Activated B cell treated with CpG ODN at 0.5 μM for 24 hours (primary cell): ENCODE measurements at regions not wholly inside any gene's neighbourhood (a gene's known extent, or its start where the extent isn't known, plus 50 kb on each side); places are given as distances from the start of the nearest gene placed in this dataset.

Experiments
- ATAC-seq: fragments of 200-7000 bp; cut with Tn5 transposase; one replicate; pipeline ENCODE4 v1.10.0; 2021; ENCODE audit warnings: low read depth, mild to moderate bottlenecking, moderate library complexity
- CTCF ChIA-PET: fragments of 350-600 bp; sonication (Branson Sonifier 250); formaldehyde crosslinking; loops from one replicate; lab custom pipeline; 2021; ENCODE audit warnings: antibody characterized with exemption; lab: Charles Lee
- POLR2A ChIA-PET: fragments of 350-600 bp; sonication (Branson Sonifier 250); formaldehyde crosslinking; loops from one replicate; lab custom pipeline; 2021; ENCODE audit warnings: antibody characterized with exemption; lab: Charles Lee
- DNase-seq: peaks from one replicate; pipeline ENCODE4 v3.0.0; 2022
- H3K27ac Mint-ChIP-seq: one replicate; pipeline ENCODE4 v1.8.0; 2020; ENCODE audit warnings: mixed read lengths
- H3K27me3 Mint-ChIP-seq: one replicate; pipeline ENCODE4 v1.8.0; 2021; ENCODE audit warnings: mixed read lengths
- H3K36me3 Mint-ChIP-seq: one replicate; pipeline ENCODE4 v1.8.0; 2021; ENCODE audit warnings: low read depth, mixed read lengths
- H3K4me1 Mint-ChIP-seq: one replicate; pipeline ENCODE4 v1.8.0; 2021; ENCODE audit warnings: mixed read lengths
- H3K4me3 Mint-ChIP-seq: one replicate; pipeline ENCODE4 v1.8.0; 2020; ENCODE audit warnings: mild to moderate bottlenecking, mixed read lengths
- H3K9me3 Mint-ChIP-seq: one replicate; pipeline ENCODE4 v1.8.0; 2020; ENCODE audit warnings: mixed read lengths
- intact Hi-C: fragments of 100-400 bp; cut with micrococcal nuclease; formaldehyde crosslinking; loops from one replicate; pipeline ENCODE4 v1.15.1; 2024
- TF ChIP-seq, protein P1 (sequence below): fragments of 200-600 bp; IDR thresholded peaks from one replicate; pipeline ENCODE4 v1.8.0; 2022; ENCODE audit warnings: antibody characterized with exemption, mild to moderate bottlenecking

DNA sequence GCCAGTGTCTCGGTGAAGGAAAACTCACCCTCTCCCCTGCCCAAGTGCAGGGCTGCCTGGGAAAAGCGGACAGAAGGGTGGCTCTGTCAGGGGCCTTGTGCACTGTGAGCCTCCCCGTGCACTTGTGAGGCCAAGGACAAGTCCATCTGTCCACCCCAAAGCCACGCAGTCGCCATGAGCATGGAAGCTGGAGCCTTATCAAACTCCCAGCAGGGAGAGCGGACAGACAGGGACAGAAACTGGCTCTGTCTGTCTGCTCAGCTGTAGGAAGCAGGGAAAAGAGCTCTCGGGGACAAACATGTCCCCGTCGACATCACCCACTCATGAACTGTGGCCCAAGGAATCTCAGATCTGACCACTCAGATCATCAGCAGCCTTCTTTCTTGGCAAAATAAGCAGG lies 1385.4 kb downstream of the TBC1D22A start:
- TF ChIP-seq, protein P1, sequence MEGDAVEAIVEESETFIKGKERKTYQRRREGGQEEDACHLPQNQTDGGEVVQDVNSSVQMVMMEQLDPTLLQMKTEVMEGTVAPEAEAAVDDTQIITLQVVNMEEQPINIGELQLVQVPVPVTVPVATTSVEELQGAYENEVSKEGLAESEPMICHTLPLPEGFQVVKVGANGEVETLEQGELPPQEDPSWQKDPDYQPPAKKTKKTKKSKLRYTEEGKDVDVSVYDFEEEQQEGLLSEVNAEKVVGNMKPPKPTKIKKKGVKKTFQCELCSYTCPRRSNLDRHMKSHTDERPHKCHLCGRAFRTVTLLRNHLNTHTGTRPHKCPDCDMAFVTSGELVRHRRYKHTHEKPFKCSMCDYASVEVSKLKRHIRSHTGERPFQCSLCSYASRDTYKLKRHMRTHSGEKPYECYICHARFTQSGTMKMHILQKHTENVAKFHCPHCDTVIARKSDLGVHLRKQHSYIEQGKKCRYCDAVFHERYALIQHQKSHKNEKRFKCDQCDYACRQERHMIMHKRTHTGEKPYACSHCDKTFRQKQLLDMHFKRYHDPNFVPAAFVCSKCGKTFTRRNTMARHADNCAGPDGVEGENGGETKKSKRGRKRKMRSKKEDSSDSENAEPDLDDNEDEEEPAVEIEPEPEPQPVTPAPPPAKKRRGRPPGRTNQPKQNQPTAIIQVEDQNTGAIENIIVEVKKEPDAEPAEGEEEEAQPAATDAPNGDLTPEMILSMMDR = no peak
- H3K4me1 Mint-ChIP-seq = peaks cover 24% of the 10 kb centered on the region
- CTCF ChIA-PET = no interaction called here
- H3K36me3 Mint-ChIP-seq = no peaks in the 10 kb centered on the region
- no peak for DNase-seq
- H3K27ac Mint-ChIP-seq = no peak overlapping the region
- no peak overlapping the region for H3K4me3 Mint-ChIP-seq
- ATAC-seq = no peak
- POLR2A ChIA-PET = no interaction called here
- H3K9me3 Mint-ChIP-seq = peaks cover 3% of the 10 kb centered on the region
- peaks cover 24% of the 10 kb centered on the region for H3K27me3 Mint-ChIP-seq
- intact Hi-C loops = no loop called here

DNA sequence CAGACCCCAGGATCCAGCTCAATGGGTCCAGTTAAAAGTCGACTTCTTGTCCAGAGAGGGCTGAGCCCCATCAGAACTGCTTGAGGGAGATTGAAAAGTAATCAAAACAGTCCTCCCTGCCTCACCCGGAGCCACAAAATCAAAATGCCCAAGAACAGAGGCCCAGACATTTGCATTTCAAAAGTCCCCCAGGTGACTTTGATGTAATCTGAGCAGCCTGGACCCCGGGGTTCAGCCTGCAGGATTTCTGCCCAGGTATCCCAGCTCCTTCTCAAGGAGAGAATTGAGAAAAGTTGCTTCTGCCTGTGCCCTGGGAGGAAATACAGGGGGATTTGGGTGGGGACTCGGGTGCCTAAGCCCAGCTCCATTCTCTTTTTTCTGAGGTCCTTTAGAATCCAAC lies 1385.0 kb downstream of the TBC1D22A start:
- Mint-ChIP-seq H3K4me3 (no peak overlapping the region), H3K27ac (no peak overlapping the region), H3K4me1 (peaks cover 23% of the 10 kb centered on the region), H3K9me3 (peaks cover 3% of the 10 kb centered on the region), H3K27me3 (peaks cover 28% of the 10 kb centered on the region), H3K36me3 (no peaks in the 10 kb centered on the region)
- ChIA-PET CTCF (no interaction called here), POLR2A (no interaction called here)
- intact Hi-C loops = no loop called here
- TF ChIP-seq, protein P1 = no peak
- DNase-seq = no peak
- ATAC-seq = no peak

- Mint-ChIP-seq H3K27me3 (peaks cover 30% of the 10 kb centered on the region), H3K4me1 (peaks cover 18% of the 10 kb centered on the region), H3K4me3 (no peak overlapping the region), H3K27ac (no peak overlapping the region), H3K9me3 (peaks cover 3% of the 10 kb centered on the region), H3K36me3 (no peaks in the 10 kb centered on the region)
- TF ChIP-seq, protein P1 = no peak
- CTCF ChIA-PET = no interaction called here
- ATAC-seq (no peak), DNase-seq (no peak)
- intact Hi-C loops = no loop called here
- POLR2A ChIA-PET = no interaction called here
Observed at GRCh38 chr22:48146426-48146825, 1384.0 kb downstream of the TBC1D22A start.

DNA sequence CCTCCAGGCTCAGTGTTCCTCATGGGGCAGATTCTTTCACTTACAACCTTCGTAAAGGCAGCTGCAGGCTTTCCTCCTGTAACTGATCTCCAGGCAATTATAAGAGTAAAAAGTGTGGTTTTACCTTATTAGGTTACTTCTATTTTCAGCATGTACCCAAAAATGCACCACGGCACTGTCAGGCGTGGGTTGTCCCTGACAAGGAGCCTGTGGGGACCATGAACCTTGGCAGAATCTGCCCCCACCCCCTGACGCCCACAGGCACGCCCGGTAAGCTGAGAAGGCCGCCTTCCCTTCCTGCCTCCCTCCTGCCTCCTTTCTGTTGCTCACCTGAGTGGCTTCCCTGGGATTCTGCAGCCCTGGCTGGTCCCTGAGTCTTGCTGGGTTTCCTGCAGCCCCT lies 1383.3 kb downstream of the TBC1D22A start:
- Mint-ChIP-seq H3K27ac (no peak overlapping the region), H3K27me3 (peaks cover 30% of the 10 kb centered on the region), H3K9me3 (peaks cover 3% of the 10 kb centered on the region), H3K4me1 (peaks cover 16% of the 10 kb centered on the region), H3K4me3 (no peak overlapping the region), H3K36me3 (no peaks in the 10 kb centered on the region)
- ATAC-seq (no peak), DNase-seq (no peak)
- intact Hi-C loops = no loop called here
- TF ChIP-seq, protein P1 = no peak
- CTCF ChIA-PET = no interaction called here
- POLR2A ChIA-PET = no interaction called here

DNA sequence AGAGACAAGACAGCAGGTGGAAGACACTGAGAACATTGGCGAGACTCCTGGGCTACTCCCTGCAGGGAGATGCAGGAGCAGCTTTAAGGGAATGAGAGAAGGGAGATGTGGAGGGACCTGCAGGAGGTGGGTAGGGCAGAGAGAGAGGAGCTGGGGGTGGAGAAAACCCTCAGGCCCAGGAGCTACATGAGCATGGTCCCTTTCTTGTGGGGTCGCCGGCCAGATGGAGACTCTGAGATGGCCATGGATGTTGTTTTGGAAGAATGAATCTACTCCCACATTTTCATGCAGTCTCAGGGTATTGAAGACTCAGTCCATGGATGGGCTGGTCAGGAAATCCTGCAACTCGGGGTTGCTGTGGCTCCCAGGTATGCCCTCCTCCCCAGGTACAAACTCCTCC lies 1381.9 kb downstream of the TBC1D22A start:
- ChIA-PET CTCF (no interaction called here), POLR2A (no interaction called here)
- H3K9me3 Mint-ChIP-seq = peaks cover 3% of the 10 kb centered on the region
- ATAC-seq (no peak), DNase-seq (no peak)
- peaks cover 17% of the 10 kb centered on the region for H3K4me1 Mint-ChIP-seq
- H3K4me3 Mint-ChIP-seq = no peak overlapping the region
- H3K27me3 Mint-ChIP-seq = peaks cover 30% of the 10 kb centered on the region
- no peaks in the 10 kb centered on the region for H3K36me3 Mint-ChIP-seq
- intact Hi-C loops = no loop called here
- H3K27ac Mint-ChIP-seq = no peak overlapping the region
- TF ChIP-seq, protein P1 = no peak
